K562 (cell line): ENCODE measurements at regions not wholly inside any gene's neighbourhood (a gene's known extent, or its start where the extent isn't known, plus 50 kb on each side); places are given as distances from the start of the nearest gene placed in this dataset.

Experiments used
- ATF7 ChIP-seq: fragments of 450-650 bp; IDR thresholded peaks from 2 replicates; pipeline ENCODE4 v1.7.1; 2014; ENCODE audit warnings: mild to moderate bottlenecking, moderate library complexity
- CC2D1A ChIP-seq: fragments of 450-650 bp; IDR thresholded peaks from 2 replicates; pipeline ENCODE4 v1.6.1; 2017; ENCODE audit warnings: mild to moderate bottlenecking
- CTBP1 ChIP-seq: fragments of 450-650 bp; IDR thresholded peaks from 2 replicates; pipeline ENCODE4 v1.6.1; 2016; ENCODE audit warnings: borderline replicate concordance
- DIDO1 ChIP-seq: fragments of 450-650 bp; IDR thresholded peaks from 2 replicates; pipeline ENCODE4 v1.6.1; 2016; ENCODE audit warnings: low read depth, missing biosample characterization, missing genetic modification characterization
- FOS ChIP-seq: IDR thresholded peaks from 3 replicates; pipeline ENCODE4 v1.6.1; 2011; ENCODE audit not compliant: insufficient read length; ENCODE audit errors: extremely low read depth
- FOXJ2 ChIP-seq: fragments of 200-800 bp; sonication (Bioruptor generic); IDR thresholded peaks from 2 replicates; pipeline ENCODE4 v1.6.1; 2016; ENCODE audit warnings: missing genetic modification characterization, missing compliant biosample characterization
- GTF2E2 ChIP-seq: fragments of 200-800 bp; sonication (Bioruptor generic); IDR thresholded peaks from 2 replicates; pipeline ENCODE4 v1.6.1; 2016; ENCODE audit warnings: missing genetic modification characterization, missing compliant biosample characterization
- NFE2 ChIP-seq: IDR thresholded peaks from 2 replicates; pipeline ENCODE4 v1.6.1; 2014; ENCODE audit warnings: antibody characterized with exemption, low read depth
- NONO ChIP-seq, 2 experiments: fragments of 200-400 bp in 1 of 2; fragments of 450-650 bp in 1 of 2; formaldehyde crosslinking in 1 of 2; IDR thresholded peaks; 2 replicates each; pipeline ENCODE4 v1.6.1; 2017; ENCODE audit warnings: low read depth in 2 of 2, mild to moderate bottlenecking in 2 of 2, moderate library complexity in 2 of 2, low read length in 1 of 2
- PCBP1 ChIP-seq: fragments of 200-400 bp; formaldehyde crosslinking; IDR thresholded peaks from 2 replicates; pipeline ENCODE4 v1.6.1; 2018; ENCODE audit warnings: mild to moderate bottlenecking, low read depth, low read length; ENCODE audit not compliant: poor library complexity, severe bottlenecking
- PRMT5 ChIP-seq: sonication (generic); formaldehyde crosslinking; IDR thresholded peaks from 2 replicates; pipeline ENCODE4 v1.5.0; 2020; ENCODE audit warnings: missing genetic modification reagents
- RBM39 ChIP-seq: fragments of 200-400 bp; formaldehyde crosslinking; optimal IDR thresholded peaks from 2 replicates; pipeline ENCODE3; 2018; ENCODE audit warnings: low read depth, low read length
- RFX7 ChIP-seq: fragments of 250-450 bp; sonication (Bioruptor Pico); IDR thresholded peaks from 2 replicates; pipeline ENCODE4 v1.5.1; 2021; ENCODE audit warnings: mild to moderate bottlenecking
- TAF1 ChIP-seq: IDR thresholded peaks from 2 replicates; pipeline ENCODE4 v1.6.1; 2011; ENCODE audit warnings: mild to moderate bottlenecking, low read length, moderate library complexity; ENCODE audit not compliant: insufficient read depth, control insufficient read depth, severe bottlenecking; ENCODE audit errors: extremely low read depth
- ZBTB7A ChIP-seq: IDR thresholded peaks from 2 replicates; pipeline ENCODE4 v1.6.1; 2011; ENCODE audit warnings: low read depth, mild to moderate bottlenecking, low read length, moderate library complexity, borderline replicate concordance; ENCODE audit not compliant: control insufficient read depth
- ZNF408 ChIP-seq: fragments of 250-450 bp; sonication (Bioruptor Pico); IDR thresholded peaks from 2 replicates; pipeline ENCODE4 v1.4.0; 2020; ENCODE audit warnings: low read depth, mild to moderate bottlenecking, moderate library complexity
- TF ChIP-seq, protein P1 (sequence below): fragments of 150-350 bp; conservative IDR thresholded peaks from 2 replicates; pipeline ENCODE4 v1.6.1; 2014; ENCODE audit warnings: low read length
- TF ChIP-seq, protein P2 (sequence below): fragments of 450-650 bp; IDR thresholded peaks from one replicate; pipeline ENCODE4 v1.6.1; 2018; ENCODE audit warnings: mild to moderate bottlenecking, moderate library complexity; ENCODE audit not compliant: partially characterized antibody
- TF ChIP-seq, protein P3 (sequence below): fragments of 450-650 bp; conservative IDR thresholded peaks from 2 replicates; pipeline ENCODE4 v1.6.1; 2016; ENCODE audit warnings: missing genetic modification characterization, low read depth, mild to moderate bottlenecking, control low read depth, missing compliant biosample characterization
- TF ChIP-seq, protein P4 (sequence below): fragments of 450-650 bp; IDR thresholded peaks from 2 replicates; pipeline ENCODE4 v1.6.1; 2017; ENCODE audit warnings: antibody characterized with exemption
- TF ChIP-seq, protein P5 (sequence below): fragments of 250-450 bp; sonication (Bioruptor Pico); IDR thresholded peaks from 2 replicates; pipeline ENCODE4 v1.8.0; 2021; ENCODE audit warnings: mild to moderate bottlenecking, moderate library complexity

DNA sequence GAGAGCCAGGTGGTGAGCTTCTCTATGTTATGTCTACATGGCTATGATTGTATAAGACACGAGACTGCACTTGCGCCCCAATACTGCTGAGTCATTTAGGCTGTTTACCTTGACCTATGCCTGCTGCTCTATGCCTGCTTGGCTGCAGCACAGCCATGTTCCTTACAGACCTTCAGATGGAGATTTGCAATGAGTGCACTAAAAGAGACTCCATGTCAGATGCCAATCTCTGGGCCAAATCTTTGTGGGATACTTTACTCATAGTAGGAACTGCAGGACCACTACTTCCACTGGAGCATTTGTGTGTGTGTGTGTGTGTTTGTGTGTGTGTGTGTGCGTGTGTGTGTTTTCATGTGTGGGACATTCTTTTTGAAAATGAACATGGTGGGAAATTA lies 50.0 kb upstream of the KMT2E start (continued):
- TF ChIP-seq, protein P1, sequence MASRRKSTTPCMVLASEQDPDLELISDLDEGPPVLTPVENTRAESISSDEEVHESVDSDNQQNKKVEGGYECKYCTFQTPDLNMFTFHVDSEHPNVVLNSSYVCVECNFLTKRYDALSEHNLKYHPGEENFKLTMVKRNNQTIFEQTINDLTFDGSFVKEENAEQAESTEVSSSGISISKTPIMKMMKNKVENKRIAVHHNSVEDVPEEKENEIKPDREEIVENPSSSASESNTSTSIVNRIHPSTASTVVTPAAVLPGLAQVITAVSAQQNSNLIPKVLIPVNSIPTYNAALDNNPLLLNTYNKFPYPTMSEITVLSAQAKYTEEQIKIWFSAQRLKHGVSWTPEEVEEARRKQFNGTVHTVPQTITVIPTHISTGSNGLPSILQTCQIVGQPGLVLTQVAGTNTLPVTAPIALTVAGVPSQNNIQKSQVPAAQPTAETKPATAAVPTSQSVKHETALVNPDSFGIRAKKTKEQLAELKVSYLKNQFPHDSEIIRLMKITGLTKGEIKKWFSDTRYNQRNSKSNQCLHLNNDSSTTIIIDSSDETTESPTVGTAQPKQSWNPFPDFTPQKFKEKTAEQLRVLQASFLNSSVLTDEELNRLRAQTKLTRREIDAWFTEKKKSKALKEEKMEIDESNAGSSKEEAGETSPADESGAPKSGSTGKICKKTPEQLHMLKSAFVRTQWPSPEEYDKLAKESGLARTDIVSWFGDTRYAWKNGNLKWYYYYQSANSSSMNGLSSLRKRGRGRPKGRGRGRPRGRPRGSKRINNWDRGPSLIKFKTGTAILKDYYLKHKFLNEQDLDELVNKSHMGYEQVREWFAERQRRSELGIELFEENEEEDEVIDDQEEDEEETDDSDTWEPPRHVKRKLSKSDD, result no peak
- TF ChIP-seq PCBP1 (no peak), TAF1 (no peak), CTBP1 (peak; percentile 4; the same call in 1 of the 2 replicates), PRMT5 (CRISPR knock-in tag) (no peak), NFE2 (peak; percentile 96), ATF7 (no peak), FOXJ2 (peak; percentile 79), ZBTB7A (no peak), RBM39 (no peak), ZNF408 (no peak), NONO (IDR thresholded peaks at IDR 0.05; ENCODE audit: low read depth in 2 of 2, low read length in 1 of 2) (no peak), FOS (no peak), CC2D1A (no peak), RFX7 (CRISPR knock-in tag) (no peak), DIDO1 (tag) (0 out of 2 replicates have a peak, but pooled peaks have one; percentile 69), GTF2E2 (tag) (no peak)
- TF ChIP-seq, protein P2, sequence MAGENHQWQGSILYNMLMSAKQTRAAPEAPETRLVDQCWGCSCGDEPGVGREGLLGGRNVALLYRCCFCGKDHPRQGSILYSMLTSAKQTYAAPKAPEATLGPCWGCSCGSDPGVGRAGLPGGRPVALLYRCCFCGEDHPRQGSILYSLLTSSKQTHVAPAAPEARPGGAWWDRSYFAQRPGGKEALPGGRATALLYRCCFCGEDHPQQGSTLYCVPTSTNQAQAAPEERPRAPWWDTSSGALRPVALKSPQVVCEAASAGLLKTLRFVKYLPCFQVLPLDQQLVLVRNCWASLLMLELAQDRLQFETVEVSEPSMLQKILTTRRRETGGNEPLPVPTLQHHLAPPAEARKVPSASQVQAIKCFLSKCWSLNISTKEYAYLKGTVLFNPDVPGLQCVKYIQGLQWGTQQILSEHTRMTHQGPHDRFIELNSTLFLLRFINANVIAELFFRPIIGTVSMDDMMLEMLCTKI, result no peak
- TF ChIP-seq, protein P3, sequence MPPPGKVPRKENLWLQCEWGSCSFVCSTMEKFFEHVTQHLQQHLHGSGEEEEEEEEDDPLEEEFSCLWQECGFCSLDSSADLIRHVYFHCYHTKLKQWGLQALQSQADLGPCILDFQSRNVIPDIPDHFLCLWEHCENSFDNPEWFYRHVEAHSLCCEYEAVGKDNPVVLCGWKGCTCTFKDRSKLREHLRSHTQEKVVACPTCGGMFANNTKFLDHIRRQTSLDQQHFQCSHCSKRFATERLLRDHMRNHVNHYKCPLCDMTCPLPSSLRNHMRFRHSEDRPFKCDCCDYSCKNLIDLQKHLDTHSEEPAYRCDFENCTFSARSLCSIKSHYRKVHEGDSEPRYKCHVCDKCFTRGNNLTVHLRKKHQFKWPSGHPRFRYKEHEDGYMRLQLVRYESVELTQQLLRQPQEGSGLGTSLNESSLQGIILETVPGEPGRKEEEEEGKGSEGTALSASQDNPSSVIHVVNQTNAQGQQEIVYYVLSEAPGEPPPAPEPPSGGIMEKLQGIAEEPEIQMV (tag), result peak; percentile 86
- TF ChIP-seq, protein P4, sequence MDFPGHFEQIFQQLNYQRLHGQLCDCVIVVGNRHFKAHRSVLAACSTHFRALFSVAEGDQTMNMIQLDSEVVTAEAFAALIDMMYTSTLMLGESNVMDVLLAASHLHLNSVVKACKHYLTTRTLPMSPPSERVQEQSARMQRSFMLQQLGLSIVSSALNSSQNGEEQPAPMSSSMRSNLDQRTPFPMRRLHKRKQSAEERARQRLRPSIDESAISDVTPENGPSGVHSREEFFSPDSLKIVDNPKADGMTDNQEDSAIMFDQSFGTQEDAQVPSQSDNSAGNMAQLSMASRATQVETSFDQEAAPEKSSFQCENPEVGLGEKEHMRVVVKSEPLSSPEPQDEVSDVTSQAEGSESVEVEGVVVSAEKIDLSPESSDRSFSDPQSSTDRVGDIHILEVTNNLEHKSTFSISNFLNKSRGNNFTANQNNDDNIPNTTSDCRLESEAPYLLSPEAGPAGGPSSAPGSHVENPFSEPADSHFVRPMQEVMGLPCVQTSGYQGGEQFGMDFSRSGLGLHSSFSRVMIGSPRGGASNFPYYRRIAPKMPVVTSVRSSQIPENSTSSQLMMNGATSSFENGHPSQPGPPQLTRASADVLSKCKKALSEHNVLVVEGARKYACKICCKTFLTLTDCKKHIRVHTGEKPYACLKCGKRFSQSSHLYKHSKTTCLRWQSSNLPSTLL, result no peak
- TF ChIP-seq, protein P5, sequence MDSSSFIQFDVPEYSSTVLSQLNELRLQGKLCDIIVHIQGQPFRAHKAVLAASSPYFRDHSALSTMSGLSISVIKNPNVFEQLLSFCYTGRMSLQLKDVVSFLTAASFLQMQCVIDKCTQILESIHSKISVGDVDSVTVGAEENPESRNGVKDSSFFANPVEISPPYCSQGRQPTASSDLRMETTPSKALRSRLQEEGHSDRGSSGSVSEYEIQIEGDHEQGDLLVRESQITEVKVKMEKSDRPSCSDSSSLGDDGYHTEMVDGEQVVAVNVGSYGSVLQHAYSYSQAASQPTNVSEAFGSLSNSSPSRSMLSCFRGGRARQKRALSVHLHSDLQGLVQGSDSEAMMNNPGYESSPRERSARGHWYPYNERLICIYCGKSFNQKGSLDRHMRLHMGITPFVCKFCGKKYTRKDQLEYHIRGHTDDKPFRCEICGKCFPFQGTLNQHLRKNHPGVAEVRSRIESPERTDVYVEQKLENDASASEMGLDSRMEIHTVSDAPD, result 0 out of 2 replicates have a peak, but pooled peaks have one; percentile 44
